ENCODE measurements at regions not wholly inside any gene's neighbourhood (a gene's known extent, or its start where the extent isn't known, plus 50 kb on each side); places are given as distances from the start of the nearest gene placed in this dataset.

DNA sequence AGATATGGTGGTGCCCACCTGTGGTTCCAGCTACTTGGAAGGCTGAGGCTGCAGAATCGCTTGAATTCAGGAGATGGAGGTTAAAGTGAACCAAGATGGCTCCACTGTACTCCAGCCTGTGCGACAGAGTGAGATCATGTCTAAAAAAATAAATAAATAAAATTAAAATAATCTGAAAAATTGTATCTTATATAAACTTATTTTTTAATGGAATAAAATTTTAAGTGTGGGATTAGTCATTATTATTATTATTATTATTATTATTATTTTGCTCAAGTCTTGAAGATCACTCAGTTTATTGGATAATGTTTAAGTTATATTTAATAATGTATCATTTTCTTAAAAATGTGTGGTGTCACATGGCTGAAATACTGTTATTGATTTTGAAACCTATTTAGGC is 688.0 kb upstream of the COX7C start:
- no peak overlapping the region for H3K4me2 ChIP-seq (ENCODE audit: insufficient read depth, insufficient read length, low read length)
- H3K14ac ChIP-seq (ENCODE audit: insufficient read depth, low read length) = no peak overlapping the region
- no peak overlapping the region for H4K91ac ChIP-seq (ENCODE audit: insufficient read length, low read depth, low read length)
- no peak overlapping the region for H2AFZ ChIP-seq (ENCODE audit: low read length)
- H2AK5ac ChIP-seq (ENCODE audit: insufficient read length, low read length) = no peak overlapping the region
- H2BK15ac ChIP-seq (ENCODE audit: low read depth, low read length) = no peak overlapping the region
- no peak overlapping the region for H3K18ac ChIP-seq (ENCODE audit: insufficient read length, low read depth, low read length)
- H3K79me1 ChIP-seq (ENCODE audit: insufficient read depth, low read depth, low read length, poor library complexity, severe bottlenecking) = no peaks in the 10 kb centered on the region
- no peak overlapping the region for H4K5ac ChIP-seq (ENCODE audit: insufficient read length, low read depth, low read length)
- no peaks in the 10 kb centered on the region for H3K4me1 ChIP-seq (ENCODE audit: insufficient read depth, low read length)
- WGBS (ENCODE audit: extremely low coverage, insufficient read length, low lambda C conversion rate) = no CpG with 5 or more reads among the region's 2 CpGs
- no peaks in the 10 kb centered on the region for H3K9me3 ChIP-seq (ENCODE audit: control insufficient read depth, low read depth, low read length)
- Mint-ChIP-seq H3K4me1 (no peaks in the 10 kb centered on the region), H3K4me3 (no peak overlapping the region), H3K27me3 (ENCODE audit: low read depth) (no peaks in the 10 kb centered on the region), H3K9me3 (peaks cover 6 to 7% of the 10 kb centered on the region in 2 experiments), H3K27ac (no peak overlapping the region), H3K36me3 (ENCODE audit: insufficient read depth in 1 of 3, low read depth in 3 of 3) (peaks cover 0 to 8% (median 0%) of the 10 kb centered on the region in 3 experiments; a peak in 4 of 7 replicates)
- H3K9ac ChIP-seq (ENCODE audit: extremely low read depth, insufficient read length, low read length) = no peak overlapping the region
- H2BK20ac ChIP-seq (ENCODE audit: low read depth, low read length, poor library complexity, severe bottlenecking) = no peak overlapping the region
- H3K27me3 ChIP-seq (ENCODE audit: insufficient read depth, low read length) = no peaks in the 10 kb centered on the region
- H3K27ac ChIP-seq (ENCODE audit: insufficient read length, low read depth, low read length) = no peak overlapping the region
- H2BK12ac ChIP-seq (ENCODE audit: insufficient read length, low read depth, low read length) = no peak overlapping the region
- no peak overlapping the region for H3K56ac ChIP-seq (ENCODE audit: insufficient read length, low read depth, low read length)
- H4K20me1 ChIP-seq (ENCODE audit: control insufficient read depth, insufficient read depth, insufficient read length) = no peaks in the 10 kb centered on the region
- H4K8ac ChIP-seq (replicated peaks; ENCODE audit: insufficient read length, low read depth, low read length) = no peak overlapping the region
- no peak for DNase-seq
- no peak for TF ChIP-seq CTCF (conservative IDR thresholded peaks at IDR 0.05)
- H3K23ac ChIP-seq (ENCODE audit: insufficient read length, low read depth, low read length) = no peak overlapping the region
- no peak overlapping the region for H2BK5ac ChIP-seq (ENCODE audit: insufficient read length, low read length)
- H3K79me2 ChIP-seq (ENCODE audit: insufficient read depth, low read length) = no peaks in the 10 kb centered on the region
- no peaks in the 10 kb centered on the region for H3K23me2 ChIP-seq (ENCODE audit: insufficient read length, low read depth, low read length, poor library complexity, severe bottlenecking)
- H3K4ac ChIP-seq (ENCODE audit: low read depth, low read length) = no peak overlapping the region
- no peak overlapping the region for H2BK120ac ChIP-seq (ENCODE audit: low read depth, low read length, poor library complexity, severe bottlenecking)
- no peak overlapping the region for H3T11ph ChIP-seq (ENCODE audit: low read length)

All from H9 (cell line).